Activated gamma-delta T cell (primary cell): ENCODE measurements at regions not wholly inside any gene's neighbourhood (a gene's known extent, or its start where the extent isn't known, plus 50 kb on each side); places are given as distances from the start of the nearest gene placed in this dataset.

ENCODE experiments used
- DNase-seq: peaks from one replicate; lab custom pipeline; 2025; lab: John Stamatoyannopoulos, UW

- DNase-seq = no peak
Observed at GRCh38 chr2:13103151-13103550, 386.4 kb downstream of the TRIB2 start.

DNA sequence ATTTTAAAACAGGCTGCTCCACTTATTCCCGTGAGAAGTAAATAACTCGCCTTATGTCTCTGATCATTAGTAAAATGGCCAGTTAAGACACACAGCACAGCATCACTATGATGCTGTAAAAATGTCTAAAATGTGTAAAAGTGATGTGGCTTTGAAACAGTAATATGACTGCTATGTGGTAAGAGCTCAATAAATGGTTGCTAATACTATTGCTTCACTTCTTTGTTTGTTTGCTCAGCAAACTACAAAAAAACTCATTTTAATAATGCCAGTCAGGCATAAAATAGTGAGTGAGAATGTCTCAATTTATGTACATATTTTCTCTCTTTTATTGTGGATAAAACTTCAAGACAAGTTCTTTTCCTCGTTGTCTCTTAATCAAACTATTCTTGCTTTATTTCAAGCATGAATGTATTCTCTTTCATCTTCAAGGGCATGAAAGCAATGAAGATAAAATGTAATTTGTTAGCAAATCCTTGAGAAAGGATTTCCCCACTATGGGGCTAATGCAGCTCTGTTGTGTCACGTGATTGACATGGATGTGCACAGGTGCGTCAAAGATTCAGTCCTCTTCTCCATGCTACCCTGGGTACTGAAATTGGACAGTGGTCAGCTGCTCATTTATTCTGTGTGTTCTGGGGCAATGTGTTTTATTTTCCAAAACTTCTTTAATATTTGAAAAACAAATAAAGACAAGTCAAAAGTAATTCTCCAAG, 387.2 kb downstream of the TRIB2 start:
- no peak for DNase-seq

DNA sequence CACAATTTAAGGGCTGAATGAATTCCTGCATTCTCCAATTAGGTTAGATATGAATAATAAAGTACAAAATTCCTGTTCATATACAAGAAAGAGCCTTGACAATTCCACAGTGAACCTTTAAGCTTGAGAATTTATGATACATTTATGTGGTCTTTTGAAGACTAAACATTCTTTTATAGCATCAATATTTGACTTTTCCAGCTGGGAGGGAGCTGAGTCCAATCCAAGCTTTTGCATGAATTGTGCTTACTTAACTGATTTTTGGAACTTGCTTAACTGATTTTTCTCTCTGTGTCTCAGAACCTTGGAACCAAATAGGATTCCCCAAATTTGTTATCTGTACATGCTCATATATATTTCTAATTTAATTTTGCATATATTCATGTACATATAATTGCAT, 388.0 kb downstream of the TRIB2 start:
- DNase-seq = no peak

DNA sequence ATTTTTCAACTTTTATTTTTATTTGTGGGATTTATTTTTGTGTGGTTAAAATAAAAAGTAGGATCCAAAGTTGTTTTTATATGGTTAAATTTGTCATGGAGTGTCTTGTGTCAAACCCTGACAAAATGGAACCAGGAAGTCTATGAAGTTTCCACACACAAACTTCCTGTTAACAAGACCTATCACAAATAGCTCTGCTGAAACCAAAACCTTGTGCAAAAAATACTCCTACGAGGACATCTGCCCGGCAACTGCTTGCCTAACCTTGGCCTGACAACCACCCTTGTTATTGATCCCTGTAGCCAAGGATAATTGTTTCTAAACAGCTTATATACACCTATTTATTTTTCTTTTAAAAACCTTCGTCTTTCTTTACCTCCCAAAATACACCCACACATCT, 389.6 kb downstream of the TRIB2 start:
- DNase-seq = no peak

DNA sequence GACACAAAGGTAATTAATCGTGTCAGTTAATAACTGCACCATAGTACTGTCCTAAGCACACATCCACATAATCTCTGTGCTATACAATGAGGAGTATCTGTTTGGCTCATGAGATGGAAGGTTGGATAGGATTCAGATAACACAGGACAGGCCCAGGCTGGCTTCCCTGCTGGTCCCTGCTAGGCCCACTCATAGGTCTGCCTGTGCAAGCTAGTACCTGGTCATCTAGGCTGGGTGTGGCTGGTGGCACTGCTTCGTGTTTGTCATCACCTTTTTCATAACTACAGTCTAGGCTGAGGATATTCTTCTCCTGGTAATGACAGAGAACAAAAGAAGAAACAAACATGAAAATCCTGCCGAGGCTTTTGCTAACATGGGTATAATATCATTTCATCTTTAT, 392.8 kb downstream of the TRIB2 start:
- DNase-seq = no peak

- DNase-seq = no peak
Observed at GRCh38 chr2:13110825-13111224, 394.1 kb downstream of the TRIB2 start.

DNA sequence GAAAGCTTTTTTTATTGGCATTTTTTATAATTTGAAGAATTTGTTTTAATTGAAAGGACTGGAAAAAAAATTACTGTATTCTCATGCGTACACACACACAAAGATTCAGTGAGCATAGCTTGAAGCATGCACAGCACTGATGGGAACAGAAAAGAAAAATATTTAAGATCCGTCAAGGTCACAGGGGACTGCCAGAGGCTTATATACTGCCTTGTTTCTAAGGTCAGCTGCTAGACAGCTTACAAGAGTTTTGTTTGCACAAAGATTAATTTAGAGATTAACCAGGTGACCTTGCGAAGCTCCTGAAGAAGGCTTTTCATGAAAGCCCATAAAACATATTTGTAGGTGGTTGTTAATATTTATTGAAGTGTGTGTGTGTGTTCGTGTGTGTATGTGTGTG, 396.3 kb downstream of the TRIB2 start:
- no peak for DNase-seq

DNA sequence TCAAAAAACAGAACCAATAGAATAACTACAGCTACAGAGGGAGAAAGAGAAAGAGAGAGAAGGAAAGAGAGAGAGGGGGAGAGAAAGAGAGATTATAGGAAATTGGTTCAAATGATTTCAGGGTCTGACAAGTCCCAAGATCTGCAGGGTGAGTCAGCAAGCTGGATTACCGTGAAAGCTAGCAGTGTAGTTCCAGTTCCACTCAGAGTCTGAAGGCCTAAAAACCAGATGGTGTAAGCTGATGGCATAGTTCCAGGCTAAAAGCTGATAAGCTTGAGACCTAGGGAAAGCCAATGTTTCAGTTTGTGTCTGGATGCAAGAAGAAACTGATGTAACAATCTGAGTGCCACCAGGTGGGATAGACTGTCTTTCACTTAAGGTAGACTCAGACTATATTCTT, 397.7 kb downstream of the TRIB2 start:
- no peak for DNase-seq

DNA sequence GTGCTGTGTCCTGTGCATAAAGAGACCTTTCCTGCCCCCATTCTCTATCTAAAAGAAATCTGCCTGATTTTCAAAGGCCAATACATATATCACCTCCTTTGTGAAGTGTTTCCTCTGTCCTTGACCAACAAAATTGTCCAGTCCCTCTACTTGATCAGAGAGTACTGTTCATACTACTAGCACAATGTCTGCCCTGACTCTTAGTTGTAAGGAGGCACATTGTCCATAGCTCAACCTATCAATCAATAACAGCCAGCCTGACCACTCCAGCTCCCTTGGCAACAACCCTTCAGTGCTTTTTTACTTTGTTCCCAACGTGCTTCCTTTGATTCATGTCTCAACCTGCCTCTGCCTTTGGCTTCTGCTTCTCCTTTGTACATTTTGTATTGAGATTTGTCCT, 398.9 kb downstream of the TRIB2 start:
- no peak for DNase-seq

DNA sequence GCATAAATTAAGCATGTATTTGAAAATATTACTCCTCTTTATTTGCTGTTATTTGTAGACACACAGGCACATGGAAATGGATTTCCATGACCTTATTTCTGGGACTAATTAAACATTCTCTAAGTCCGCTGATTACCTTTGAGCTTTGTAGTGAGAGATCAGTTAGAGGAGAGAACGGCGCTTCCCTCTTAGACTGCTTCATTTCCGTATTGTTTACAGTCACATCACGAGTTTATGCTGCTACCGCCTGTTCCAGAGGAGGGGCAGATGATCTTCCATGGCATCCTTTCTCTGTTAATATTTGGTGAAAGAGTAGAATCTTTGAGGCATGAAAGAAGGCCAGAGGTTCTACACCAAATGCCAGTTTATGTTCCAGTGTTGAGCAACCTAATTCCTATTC, 404.4 kb downstream of the TRIB2 start:
- no peak for DNase-seq

DNA sequence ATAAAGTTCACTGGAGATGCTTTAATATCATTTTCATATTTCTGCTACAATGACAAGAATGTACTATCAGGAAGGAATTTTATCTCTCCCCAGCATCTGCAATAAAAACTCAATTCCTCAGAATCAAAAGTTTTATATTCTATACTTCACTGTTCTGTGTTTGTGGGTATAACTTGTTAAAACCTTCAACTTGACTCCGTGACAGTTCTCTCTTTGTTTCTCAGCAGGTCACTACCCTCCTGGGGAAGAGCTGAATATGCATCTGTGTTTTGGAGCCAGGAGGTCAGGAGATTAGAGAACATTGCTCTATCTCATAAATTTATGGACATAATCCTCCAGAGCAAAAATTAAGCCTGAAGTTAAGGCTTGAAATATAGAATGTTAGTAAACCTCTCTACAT, 411.4 kb downstream of the TRIB2 start:
- no peak for DNase-seq

- no peak for DNase-seq
Observed at GRCh38 chr2:13135369-13135768, 418.6 kb downstream of the TRIB2 start.

- no peak for DNase-seq
Observed at GRCh38 chr2:13135856-13136255, 419.1 kb downstream of the TRIB2 start.

DNA sequence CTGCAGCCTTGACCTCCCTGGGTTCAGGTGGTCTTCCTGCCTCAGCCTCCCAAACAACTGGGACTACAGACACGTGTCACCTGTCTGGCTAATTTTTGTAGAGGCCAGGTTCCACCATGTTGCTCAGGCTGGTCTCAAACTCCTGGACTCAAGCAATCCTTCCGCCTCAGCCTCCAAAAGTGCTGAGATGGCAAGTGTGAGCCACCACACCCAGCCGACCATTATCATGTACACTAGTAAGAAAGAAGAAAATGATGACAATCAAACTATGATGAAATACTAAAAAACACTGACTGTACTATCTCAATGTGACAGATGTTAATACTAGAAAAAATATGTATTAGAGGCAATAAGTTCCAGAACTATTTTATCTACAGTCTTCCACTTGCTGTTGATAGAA, 420.9 kb downstream of the TRIB2 start:
- no peak for DNase-seq

DNA sequence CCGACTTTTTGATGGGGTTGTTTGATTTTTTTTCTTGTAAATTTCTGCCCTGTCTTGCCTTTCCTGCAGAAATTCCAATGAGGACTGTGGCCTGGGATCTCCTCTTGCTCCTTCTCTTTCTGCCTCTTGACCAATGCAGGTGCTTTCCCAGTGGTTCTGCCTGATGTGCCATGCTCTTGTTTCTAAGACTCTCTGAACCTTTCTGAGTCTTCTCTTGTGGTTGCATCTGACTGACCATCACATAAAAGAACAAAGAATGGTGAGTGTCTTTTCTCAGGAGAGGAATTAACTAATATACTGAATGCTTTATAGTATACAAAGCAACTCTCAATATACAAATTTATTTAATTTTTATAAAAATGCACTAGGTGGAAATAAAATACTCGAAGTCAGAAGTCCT, 424.6 kb downstream of the TRIB2 start:
- DNase-seq = no peak

GRCh38 chr2:13143451-13143850, 426.7 kb downstream of the TRIB2 start:
- no peak for DNase-seq

GRCh38 chr2:13156916-13157315, 440.2 kb downstream of the TRIB2 start:
- DNase-seq = no peak

DNA sequence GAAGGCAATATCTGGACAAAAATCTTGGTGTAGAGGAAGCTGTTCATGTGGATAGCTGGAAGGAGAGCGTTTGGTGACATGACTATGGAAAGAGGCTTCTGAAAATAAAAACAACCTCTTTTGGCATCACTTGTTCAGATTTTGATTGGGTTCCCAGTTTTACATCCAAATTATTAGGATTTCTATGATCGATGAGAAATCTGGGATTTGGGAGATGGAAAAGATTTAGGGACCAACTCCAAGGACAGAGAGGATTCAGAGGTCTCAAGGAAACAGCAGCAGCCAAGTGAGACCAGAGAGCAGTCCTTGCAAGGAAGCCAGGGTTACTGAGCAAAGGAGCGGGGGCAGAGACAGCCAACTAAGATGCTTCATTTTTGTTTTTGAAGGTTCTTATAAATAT, 441.7 kb downstream of the TRIB2 start:
- no peak for DNase-seq

DNA sequence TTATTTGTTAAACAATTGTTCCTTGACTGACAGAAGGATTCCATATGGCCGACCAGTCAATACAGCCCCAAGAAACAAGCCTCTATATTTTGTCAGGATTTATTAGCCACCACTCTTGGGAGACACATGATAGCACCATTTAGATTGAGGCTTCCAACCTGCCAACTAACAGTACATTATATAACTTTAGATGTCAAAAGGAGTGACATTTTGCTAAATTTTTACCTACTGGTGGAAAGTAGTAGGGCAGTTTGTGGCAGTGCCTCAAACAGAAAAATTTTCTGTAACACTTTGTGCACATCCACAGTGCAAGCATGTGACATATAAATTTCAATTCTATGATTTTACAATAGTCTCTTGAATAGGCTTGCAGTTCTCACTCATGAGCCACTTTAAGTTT, 464.0 kb downstream of the TRIB2 start:
- DNase-seq = no peak

- no peak for DNase-seq
Observed at GRCh38 chr2:13193075-13193474, 476.3 kb downstream of the TRIB2 start.

GRCh38 chr2:13193900-13194299, 477.2 kb downstream of the TRIB2 start:
- no peak for DNase-seq

DNA sequence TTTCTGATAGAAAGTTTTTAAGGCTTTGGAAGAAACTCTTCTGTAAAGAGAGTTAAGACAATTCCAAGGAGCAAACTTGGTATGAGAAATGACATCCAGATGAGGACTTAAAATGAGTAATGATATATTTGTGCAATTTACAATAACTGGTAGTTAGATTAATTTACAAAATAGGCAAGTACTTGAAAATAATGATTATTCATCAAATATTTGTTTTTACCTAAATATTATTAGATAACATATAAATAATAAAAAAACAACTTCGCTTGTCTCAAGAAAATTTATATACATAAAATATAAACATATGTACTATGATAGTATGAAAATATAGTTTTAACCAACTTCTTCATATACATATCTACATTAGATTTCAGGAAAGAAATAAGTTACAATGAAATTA, 478.5 kb downstream of the TRIB2 start:
- DNase-seq = no peak

- DNase-seq = no peak
Observed at GRCh38 chr2:13197248-13197647, 480.5 kb downstream of the TRIB2 start.

GRCh38 chr2:13201924-13202323, 485.2 kb downstream of the TRIB2 start:
- no peak for DNase-seq

DNA sequence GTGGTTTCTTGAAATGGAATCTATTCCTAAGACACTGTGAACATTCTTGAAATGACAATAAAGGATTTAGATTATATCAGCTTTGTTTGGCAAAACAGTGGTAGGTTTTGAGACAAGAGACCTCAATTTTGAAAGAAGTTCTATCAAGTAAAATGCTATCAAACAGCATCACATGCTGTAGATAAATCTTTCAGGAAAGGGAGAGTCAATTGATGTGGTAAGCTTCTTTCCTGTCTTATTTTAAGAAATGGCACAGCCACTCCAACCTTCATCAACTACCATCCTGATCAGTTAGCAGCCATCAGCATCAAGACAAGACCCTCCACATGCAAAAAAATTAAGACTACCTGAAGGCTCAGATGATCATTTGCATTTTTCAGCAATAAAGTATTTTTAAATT, 495.4 kb downstream of the TRIB2 start:
- DNase-seq = no peak
